Endometrium (tissue), 2 donors: ENCODE measurements at regions not wholly inside any gene's neighbourhood (a gene's known extent, or its start where the extent isn't known, plus 50 kb on each side); places are given as distances from the start of the nearest gene placed in this dataset.
"Not testable (repeated sequence)": the region's sequence is repeated elsewhere in the genome, so short reads cannot be mapped to it uniquely, and the experiment has no call there.

Experiments
- FAIRE-seq: peaks from 2 replicates; lab custom pipeline; 2012; peaks lifted over from hg19 to GRCh38; lab: Jason Lieb, UNC
- donor health status: control.
- donor health status: control.

GRCh38 chr6:25188232-25188631, 90.9 kb upstream of the CARMIL1 start:
- no peak for FAIRE-seq

DNA sequence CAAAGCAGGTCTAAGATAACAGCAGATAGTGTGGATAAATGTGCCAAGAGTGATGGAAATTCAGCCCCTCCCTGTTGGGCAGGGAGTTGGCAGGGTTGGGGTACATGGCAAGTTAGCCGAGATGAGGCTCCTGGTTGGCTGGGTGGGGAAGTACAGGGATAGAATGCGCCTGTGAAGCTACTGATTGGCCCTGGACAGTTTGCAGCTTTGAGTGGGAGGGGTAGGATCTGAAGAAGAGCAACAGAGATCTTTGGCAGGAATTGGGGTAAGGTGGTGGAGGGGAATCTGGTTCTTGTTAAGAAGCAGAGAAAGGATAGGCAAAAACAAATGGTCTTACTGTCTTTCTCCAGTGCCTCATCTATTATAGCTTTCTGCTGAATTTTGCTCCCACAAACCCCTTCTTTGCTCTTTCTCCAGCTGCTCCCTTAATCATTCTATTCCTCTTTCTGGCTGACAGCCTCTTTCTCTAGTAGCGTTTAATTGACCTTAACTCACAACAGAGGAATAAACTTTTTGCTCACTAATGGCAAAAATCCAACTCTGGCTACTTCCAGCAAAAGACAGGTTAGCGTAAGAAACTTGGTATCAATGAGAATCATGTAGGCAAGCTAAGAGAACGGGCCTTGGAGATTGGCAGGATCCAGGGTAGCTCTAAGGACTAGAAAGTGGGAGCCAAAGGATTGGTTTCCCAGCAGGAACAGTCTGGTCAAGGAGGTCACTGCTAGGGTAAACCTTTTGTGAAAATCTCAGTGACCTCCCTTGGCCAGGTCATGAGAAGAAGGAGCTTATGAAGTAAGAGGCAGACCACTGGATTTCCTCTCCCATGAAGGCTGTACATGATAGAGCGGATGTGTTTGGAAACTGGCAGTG, 86.3 kb upstream of the CARMIL1 start:
- peak; percentile 26 for FAIRE-seq

GRCh38 chr6:25193460-25194171, 85.6 kb upstream of the CARMIL1 start:
- peak; percentile 99 for FAIRE-seq

- no peak for FAIRE-seq
These were observed 84.9 kb upstream of the CARMIL1 start for GRCh38 chr6:25194172-25194678.

GRCh38 chr6:25196464-25196863, 82.7 kb upstream of the CARMIL1 start:
- no peak for FAIRE-seq

DNA sequence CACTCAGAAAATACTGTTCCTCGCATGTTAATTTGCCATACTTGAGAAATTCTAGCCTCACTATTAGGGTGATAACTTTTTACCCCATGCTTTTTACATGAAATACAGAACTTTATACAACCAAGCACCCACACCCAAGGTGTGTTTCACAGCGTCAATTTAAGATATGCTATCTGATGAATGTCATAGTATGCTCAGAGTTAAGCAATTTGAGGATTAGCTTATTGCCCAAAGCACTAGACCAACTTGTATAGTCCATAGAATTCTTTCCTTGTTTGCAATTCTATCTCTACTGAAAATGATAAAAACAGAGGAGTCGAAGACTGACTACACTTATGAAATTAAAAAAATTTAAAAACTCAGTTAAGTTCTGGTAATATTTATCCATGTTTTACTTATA, 82.1 kb upstream of the CARMIL1 start:
- FAIRE-seq = no peak

DNA sequence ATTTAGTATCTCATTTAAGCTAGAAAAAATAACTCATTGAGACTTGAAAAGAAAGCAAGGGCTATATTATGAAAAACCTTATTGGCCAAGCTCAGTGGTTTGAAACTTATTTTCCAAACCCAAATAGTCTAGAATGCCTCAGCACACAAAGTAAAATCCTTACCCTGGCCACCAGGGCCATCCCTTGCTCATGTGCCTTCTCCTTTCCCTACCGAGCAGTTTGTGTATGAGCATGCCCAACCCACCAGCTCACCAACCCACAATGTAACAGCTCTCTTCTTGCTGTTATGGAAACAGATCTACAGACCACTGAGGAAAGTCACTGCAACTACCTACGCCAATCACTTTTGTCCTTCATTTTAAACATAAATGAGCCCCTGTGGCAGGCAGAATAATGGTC, 79.6 kb upstream of the CARMIL1 start:
- FAIRE-seq = no peak

DNA sequence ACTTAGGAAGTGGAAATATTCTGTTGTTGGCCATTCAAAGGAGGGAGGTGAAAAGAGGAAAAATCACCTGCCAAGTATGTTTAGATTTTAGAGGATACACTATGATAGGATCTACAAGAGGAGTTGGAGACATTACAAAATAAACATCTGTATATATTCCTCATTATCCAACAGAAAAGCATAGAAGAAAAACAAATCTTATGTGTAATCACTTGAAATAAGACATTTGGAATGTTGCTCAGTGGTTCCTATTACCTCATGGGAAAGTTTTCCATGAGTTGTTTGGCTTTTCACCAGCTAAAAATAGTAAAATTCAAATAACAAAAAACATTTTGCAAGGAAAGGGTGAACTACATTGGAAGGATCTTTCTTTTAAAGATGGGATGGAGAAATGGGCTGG, 76.7 kb upstream of the CARMIL1 start:
- no peak for FAIRE-seq

GRCh38 chr6:25205629-25206028, 73.5 kb upstream of the CARMIL1 start:
- no peak for FAIRE-seq

DNA sequence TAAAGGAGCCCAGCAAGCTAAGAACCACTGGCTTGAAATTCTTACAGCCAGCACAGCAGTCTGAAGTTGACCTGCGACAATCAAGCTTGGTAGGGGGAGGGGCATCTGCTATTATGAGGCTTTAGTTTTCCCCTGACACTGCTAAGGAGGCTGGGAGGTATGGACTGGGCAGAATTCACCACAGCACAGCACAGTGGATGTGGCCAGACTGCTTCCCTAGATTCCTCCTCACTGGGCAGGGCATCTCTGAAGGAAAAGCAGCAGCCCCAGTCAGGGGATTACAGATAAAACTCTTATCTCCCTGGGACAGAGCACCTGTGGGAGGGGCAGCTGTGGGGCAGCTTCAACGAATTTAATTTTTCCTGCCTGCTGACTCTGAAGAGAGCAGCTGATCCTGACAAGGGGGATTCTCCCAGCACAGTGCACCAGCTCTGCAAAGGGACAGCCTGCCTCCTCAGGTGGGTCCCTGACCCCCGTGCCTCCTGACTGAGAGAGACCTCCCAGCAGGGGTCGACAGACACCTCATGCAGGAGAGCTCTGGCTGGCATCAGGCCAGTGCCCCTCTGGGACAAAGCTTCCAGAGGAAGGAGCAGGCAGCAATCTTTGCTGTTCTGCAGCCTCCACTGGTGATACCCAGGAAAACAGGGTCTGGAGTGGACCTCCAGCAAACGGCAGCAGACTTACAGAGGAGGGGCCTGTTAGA, 71.6 kb upstream of the CARMIL1 start:
- not testable (repeated sequence) for FAIRE-seq

GRCh38 chr6:25215881-25216280, 63.3 kb upstream of the CARMIL1 start:
- no peak for FAIRE-seq

DNA sequence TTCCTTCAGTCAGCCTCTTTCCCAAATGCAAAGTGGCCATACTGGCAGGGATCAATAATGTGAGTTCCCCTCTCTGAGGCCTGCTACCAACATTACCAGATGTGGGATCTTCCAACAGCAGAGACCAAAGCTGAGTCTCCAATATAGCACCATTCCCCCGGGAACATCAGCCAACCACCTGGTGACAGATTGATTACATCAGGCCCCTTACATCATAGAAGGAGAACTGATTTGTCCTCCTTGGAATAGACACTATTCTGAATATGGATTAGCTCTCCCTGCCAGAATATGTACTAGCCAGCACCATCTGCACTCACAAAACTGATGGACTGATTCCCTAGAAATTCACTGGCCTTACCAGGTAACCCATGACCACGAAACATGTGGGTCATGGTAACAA, 61.9 kb upstream of the CARMIL1 start:
- no peak for FAIRE-seq

DNA sequence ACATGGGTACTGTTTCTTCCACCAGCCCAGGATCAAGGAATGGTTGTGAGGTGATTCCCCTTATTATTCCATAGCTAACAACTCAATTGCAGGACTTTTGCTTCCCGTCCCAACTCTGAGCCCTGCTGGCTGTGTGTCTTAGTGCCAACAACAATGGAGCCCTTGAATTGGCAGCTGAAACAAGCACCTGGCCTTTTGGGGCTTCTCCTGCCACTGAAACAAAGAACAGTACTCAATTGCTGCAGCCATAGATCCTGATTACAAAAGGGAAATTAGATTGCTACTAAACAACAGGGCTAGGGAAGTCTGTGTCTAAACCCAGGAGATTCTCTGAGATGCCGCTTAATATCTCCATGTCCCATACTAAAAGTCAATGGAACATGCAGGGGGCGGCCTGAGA, 61.3 kb upstream of the CARMIL1 start:
- no peak for FAIRE-seq

DNA sequence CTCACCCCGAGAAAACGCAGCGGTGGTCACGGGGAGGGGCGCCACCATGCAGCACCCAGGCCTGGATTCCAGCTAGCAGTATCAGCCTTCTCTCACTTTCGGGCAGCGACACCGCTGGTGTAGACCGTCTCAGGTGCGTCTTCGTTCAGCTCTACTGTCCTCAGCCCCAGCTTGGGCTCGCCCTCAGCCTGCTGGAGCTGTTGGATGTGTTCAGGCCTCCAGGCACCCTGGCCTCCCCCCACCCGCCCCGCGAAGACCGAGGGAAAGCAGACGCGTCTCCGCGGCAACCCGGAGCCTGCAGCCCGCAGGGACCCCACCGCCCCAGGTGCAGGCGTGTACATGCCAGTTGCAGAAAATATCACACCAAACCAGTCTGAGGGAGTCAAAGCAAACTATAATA, 60.8 kb upstream of the CARMIL1 start:
- FAIRE-seq = no peak

DNA sequence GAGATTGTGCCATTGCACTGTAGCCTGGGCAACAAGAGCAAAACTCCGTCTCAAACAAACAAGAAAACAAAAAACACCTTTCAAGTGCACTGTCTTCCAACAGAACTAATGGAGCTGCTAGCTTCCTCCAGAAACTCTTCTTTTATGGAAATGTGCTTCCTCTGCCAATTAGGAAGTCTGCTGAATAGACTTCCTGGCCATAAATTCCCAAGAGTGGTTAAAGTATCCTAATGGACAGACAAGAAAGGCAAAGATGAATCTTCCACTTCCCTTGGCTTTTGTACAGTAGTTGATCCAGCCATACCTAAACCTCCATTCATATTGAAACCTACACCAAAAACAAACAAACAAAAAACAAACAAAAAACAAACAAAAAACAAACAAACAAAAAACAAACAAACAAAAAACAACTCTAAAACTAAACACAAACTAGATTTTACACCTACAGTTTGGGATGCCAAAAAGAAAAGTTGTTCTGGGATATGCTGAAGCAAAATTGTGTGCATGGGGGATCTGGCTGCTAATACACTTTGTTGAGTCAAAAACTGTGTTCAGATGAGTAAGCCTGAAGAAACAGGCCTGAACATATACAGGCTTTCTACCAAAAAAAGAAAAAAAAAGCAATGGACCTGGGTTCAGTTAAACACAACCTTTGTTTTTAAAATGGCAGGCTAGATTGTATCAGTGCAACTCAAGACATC, 59.8 kb upstream of the CARMIL1 start:
- no peak for FAIRE-seq

DNA sequence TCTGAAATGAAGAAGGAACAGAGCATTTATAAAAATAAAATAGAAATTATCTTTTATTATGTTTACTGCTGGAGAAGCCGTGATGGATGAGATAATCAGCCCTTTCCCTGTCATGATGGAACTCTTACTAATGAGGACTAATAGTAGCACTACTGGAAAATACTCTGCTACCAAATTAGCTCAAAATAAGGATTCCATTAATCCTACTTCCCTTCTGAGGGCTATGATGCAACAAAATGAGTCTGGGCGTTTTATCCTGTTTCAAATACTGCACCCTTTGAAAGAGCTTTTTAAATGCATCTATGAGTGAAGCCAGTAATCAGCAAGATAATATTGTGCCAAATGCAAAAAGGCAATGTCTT, 59.3 kb upstream of the CARMIL1 start:
- no peak for FAIRE-seq

- no peak for FAIRE-seq
These were observed 58.3 kb upstream of the CARMIL1 start for GRCh38 chr6:25220857-25221256.

GRCh38 chr6:25222006-25222678, 57.0 kb upstream of the CARMIL1 start:
- no peak for FAIRE-seq

- FAIRE-seq = peak; percentile 82
These were observed 55.6 kb upstream of the CARMIL1 start for GRCh38 chr6:25223490-25223991.

- no peak for FAIRE-seq
These were observed 54.9 kb upstream of the CARMIL1 start for GRCh38 chr6:25224242-25224641.

GRCh38 chr6:25227854-25228253, 51.3 kb upstream of the CARMIL1 start:
- no peak for FAIRE-seq
